ENCODE measurements at regions not wholly inside any gene's neighbourhood (a gene's known extent, or its start where the extent isn't known, plus 50 kb on each side); places are given as distances from the start of the nearest gene placed in this dataset.
"Not testable (repeated sequence)": the region's sequence is repeated elsewhere in the genome, so short reads cannot be mapped to it uniquely, and the experiment has no call there.

GRCh38 chr1:105087506-105087905 lies 1337.8 kb downstream of the AMY1C start:
- H3K27me3 ChIP-seq (ENCODE audit: insufficient read depth, low read depth, severe bottlenecking), result no peaks in the 10 kb centered on the region
- no peak overlapping the region for H3K4me3 ChIP-seq (ENCODE audit: low read depth, low read length)
- H3K9me3 ChIP-seq (ENCODE audit: severe bottlenecking), result no peaks in the 10 kb centered on the region
- H3K27ac ChIP-seq, result no peak overlapping the region
- no peak for TF ChIP-seq CTCF (IDR thresholded peaks at IDR 0.05; ENCODE audit: low read depth, low read length)
- no peak for DNase-seq
- no peaks in the 10 kb centered on the region for H3K36me3 ChIP-seq

- no peak overlapping the region for H3K27ac ChIP-seq
- no peaks in the 10 kb centered on the region for H3K36me3 ChIP-seq
- no peak for DNase-seq
- no peaks in the 10 kb centered on the region for H3K9me3 ChIP-seq (ENCODE audit: severe bottlenecking)
- no peak for TF ChIP-seq CTCF (IDR thresholded peaks at IDR 0.05; ENCODE audit: low read depth, low read length)
- no peak overlapping the region for H3K4me3 ChIP-seq (ENCODE audit: low read depth, low read length)
- no peaks in the 10 kb centered on the region for H3K27me3 ChIP-seq (ENCODE audit: insufficient read depth, low read depth, severe bottlenecking)
Measured at GRCh38 chr1:105088166-105088565, 1338.5 kb downstream of the AMY1C start.

- not testable (repeated sequence) for H3K27ac ChIP-seq; H3K27me3 ChIP-seq (ENCODE audit: insufficient read depth, low read depth, severe bottlenecking)
Measured at GRCh38 chr1:105093893-105094292, 1344.2 kb downstream of the AMY1C start.

GRCh38 chr1:105100102-105100501 lies 1350.4 kb downstream of the AMY1C start:
- Histone ChIP-seq H3K27ac (no peak overlapping the region), H3K36me3 (no peaks in the 10 kb centered on the region), H3K27me3 (ENCODE audit: insufficient read depth, low read depth, severe bottlenecking) (no peaks in the 10 kb centered on the region), H3K4me3 (ENCODE audit: low read depth, low read length) (no peak overlapping the region), H3K9me3 (ENCODE audit: severe bottlenecking) (no peaks in the 10 kb centered on the region)
- TF ChIP-seq CTCF (IDR thresholded peaks at IDR 0.05; ENCODE audit: low read depth, low read length), result no peak
- DNase-seq, result no peak

More at GRCh38 chr1:105093893-105094292, 1344.2 kb downstream of the AMY1C start:
- not testable (repeated sequence) for DNase-seq; H3K9me3 ChIP-seq (ENCODE audit: severe bottlenecking); H3K4me3 ChIP-seq (ENCODE audit: low read depth, low read length); H3K36me3 ChIP-seq

- H3K36me3 ChIP-seq, result no peaks in the 10 kb centered on the region
- H3K4me3 ChIP-seq (ENCODE audit: low read depth, low read length), result no peak overlapping the region
- H3K27me3 ChIP-seq (ENCODE audit: insufficient read depth, low read depth, severe bottlenecking), result no peaks in the 10 kb centered on the region
- DNase-seq, result no peak
- no peak overlapping the region for H3K27ac ChIP-seq
- no peaks in the 10 kb centered on the region for H3K9me3 ChIP-seq (ENCODE audit: severe bottlenecking)
- no peak for TF ChIP-seq CTCF (IDR thresholded peaks at IDR 0.05; ENCODE audit: low read depth, low read length)
Measured at GRCh38 chr1:105101261-105101660, 1351.6 kb downstream of the AMY1C start.

- Histone ChIP-seq H3K27me3 (ENCODE audit: insufficient read depth, low read depth, severe bottlenecking) (no peaks in the 10 kb centered on the region), H3K36me3 (no peaks in the 10 kb centered on the region), H3K4me3 (ENCODE audit: low read depth, low read length) (no peak overlapping the region), H3K9me3 (ENCODE audit: severe bottlenecking) (no peaks in the 10 kb centered on the region), H3K27ac (no peak overlapping the region)
- no peak for TF ChIP-seq CTCF (IDR thresholded peaks at IDR 0.05; ENCODE audit: low read depth, low read length)
- DNase-seq, result no peak
Measured at GRCh38 chr1:105102371-105102770, 1352.7 kb downstream of the AMY1C start.

Data from WERI-Rb-1 (cell line).